ENCODE measurements at regions not wholly inside any gene's neighbourhood (a gene's known extent, or its start where the extent isn't known, plus 50 kb on each side); places are given as distances from the start of the nearest gene placed in this dataset.
"Not testable (repeated sequence)": the region's sequence is repeated elsewhere in the genome, so short reads cannot be mapped to it uniquely, and the experiment has no call there.

GRCh38 chr1:148294116-148294807 lies 142.2 kb upstream of the NBPF11 start:
- FAIRE-seq (no peak), DNase-seq (ENCODE audit: insufficient read length, low spot score) (no peak)
- no peak for TF ChIP-seq POLR2A (IDR thresholded peaks at IDR 0.05; ENCODE audit: low read depth, low read length)

- FAIRE-seq (no peak), DNase-seq (ENCODE audit: insufficient read length, low spot score) (no peak)
- no peak for TF ChIP-seq POLR2A (IDR thresholded peaks at IDR 0.05; ENCODE audit: low read depth, low read length)
Observed at GRCh38 chr1:148293651-148294050, 141.6 kb upstream of the NBPF11 start.

GRCh38 chr1:148292915-148293314 lies 140.8 kb upstream of the NBPF11 start:
- DNase-seq (ENCODE audit: insufficient read length, low spot score) (no peak), FAIRE-seq (no peak)
- no peak for TF ChIP-seq POLR2A (IDR thresholded peaks at IDR 0.05; ENCODE audit: low read depth, low read length)

GRCh38 chr1:148290881-148291280 lies 138.8 kb upstream of the NBPF11 start:
- TF ChIP-seq POLR2A (IDR thresholded peaks at IDR 0.05; ENCODE audit: low read depth, low read length): no peak
- FAIRE-seq (no peak), DNase-seq (ENCODE audit: insufficient read length, low spot score) (no peak)

GRCh38 chr1:148289647-148290046 lies 137.6 kb upstream of the NBPF11 start:
- no peak for DNase-seq (ENCODE audit: insufficient read length, low spot score)
- TF ChIP-seq POLR2A (IDR thresholded peaks at IDR 0.05; ENCODE audit: low read depth, low read length): no peak
- no peak for FAIRE-seq

GRCh38 chr1:148285946-148286345 lies 133.9 kb upstream of the NBPF11 start:
- not testable (repeated sequence) for FAIRE-seq; DNase-seq (ENCODE audit: insufficient read length, low spot score)

- FAIRE-seq: not testable (repeated sequence)
Observed at GRCh38 chr1:148280831-148281572, 128.9 kb upstream of the NBPF11 start.

GRCh38 chr1:148279002-148279542 lies 127.0 kb upstream of the NBPF11 start:
- not testable (repeated sequence) for FAIRE-seq; DNase-seq (ENCODE audit: insufficient read length, low spot score)

More at GRCh38 chr1:148280831-148281572, 128.9 kb upstream of the NBPF11 start:
- not testable (repeated sequence) for DNase-seq (ENCODE audit: insufficient read length, low spot score)

- DNase-seq (ENCODE audit: insufficient read length, low spot score); FAIRE-seq: not testable (repeated sequence)
Observed at GRCh38 chr1:148277865-148278279, 125.8 kb upstream of the NBPF11 start.

GRCh38 chr1:148267066-148267465 lies 115.0 kb upstream of the NBPF11 start:
- FAIRE-seq; DNase-seq (ENCODE audit: insufficient read length, low spot score): not testable (repeated sequence)

- FAIRE-seq (no peak), DNase-seq (ENCODE audit: insufficient read length, low spot score) (no peak)
- no peak for TF ChIP-seq POLR2A (IDR thresholded peaks at IDR 0.05; ENCODE audit: low read depth, low read length)
Observed at GRCh38 chr1:148264374-148265276, 112.5 kb upstream of the NBPF11 start.

- FAIRE-seq (no peak), DNase-seq (ENCODE audit: insufficient read length, low spot score) (no peak)
- TF ChIP-seq POLR2A (IDR thresholded peaks at IDR 0.05; ENCODE audit: low read depth, low read length): no peak
Observed at GRCh38 chr1:148263906-148264255, 111.8 kb upstream of the NBPF11 start.

GRCh38 chr1:148263128-148263905 lies 111.2 kb upstream of the NBPF11 start:
- DNase-seq (ENCODE audit: insufficient read length, low spot score): peak; percentile 47
- no peak for FAIRE-seq
- TF ChIP-seq POLR2A (IDR thresholded peaks at IDR 0.05; ENCODE audit: low read depth, low read length): peak; percentile 84

- DNase-seq (ENCODE audit: insufficient read length, low spot score); FAIRE-seq: not testable (repeated sequence)
Observed at GRCh38 chr1:148261684-148262083, 109.6 kb upstream of the NBPF11 start.

- not testable (repeated sequence) for FAIRE-seq; DNase-seq (ENCODE audit: insufficient read length, low spot score)
Observed at GRCh38 chr1:148257886-148258285, 105.8 kb upstream of the NBPF11 start.

GRCh38 chr1:148254611-148255429 lies 102.7 kb upstream of the NBPF11 start:
- not testable (repeated sequence) for FAIRE-seq

GRCh38 chr1:148253808-148254207 lies 101.7 kb upstream of the NBPF11 start:
- FAIRE-seq; DNase-seq (ENCODE audit: insufficient read length, low spot score): not testable (repeated sequence)

More at GRCh38 chr1:148254611-148255429, 102.7 kb upstream of the NBPF11 start:
- DNase-seq (ENCODE audit: insufficient read length, low spot score): not testable (repeated sequence)

- FAIRE-seq; DNase-seq (ENCODE audit: insufficient read length, low spot score): not testable (repeated sequence)
Observed at GRCh38 chr1:148248798-148249197, 96.7 kb upstream of the NBPF11 start.

All from H54 (cell line).